Right lobe of liver (tissue), 6 donors: ENCODE measurements at regions not wholly inside any gene's neighbourhood (a gene's known extent, or its start where the extent isn't known, plus 50 kb on each side); places are given as distances from the start of the nearest gene placed in this dataset.

ENCODE experiments used
- ATAC-seq, 4 donors: fragments of 200-7000 bp; cut with Tn5 transposase; one replicate each; pipeline ENCODE4 v1.9.1; 2020; ENCODE audit warnings: mild to moderate bottlenecking in 4 of 4, moderate library complexity in 4 of 4
- DNase-seq, 3 donors: peaks; one replicate each; pipeline ENCODE4 v3.0.0-alpha.2; 2020
- H3K27ac ChIP-seq, 3 donors: fragments of 200-600 bp; one replicate each; pipeline ENCODE4 v1.8.0; 2022
- H3K27me3 ChIP-seq, 2 donors: fragments of 200-600 bp; one replicate each; pipeline ENCODE4 v1.8.0; 2022
- H3K36me3 ChIP-seq, 4 donors: fragments of 200-600 bp; sonication (generic) in 1 of 4; one replicate each; pipeline versions ENCODE4 v1.5.1 to v1.8.0; 2017 to 2022; ENCODE audit warnings: control low read depth in 1 of 4
- H3K4me1 ChIP-seq, 4 donors: fragments of 200-600 bp; sonication (generic) in 1 of 4; one replicate each; pipeline versions ENCODE4 v1.5.1 to v1.8.0; 2017 to 2022; ENCODE audit warnings: control low read depth in 1 of 4
- H3K4me3 ChIP-seq, 3 donors: fragments of 200-600 bp; one replicate each; pipeline ENCODE4 v1.8.0; 2022
- H3K9me3 ChIP-seq, 4 donors: fragments of 200-600 bp; sonication (generic) in 1 of 4; one replicate each; pipeline versions ENCODE4 v1.5.1 to v1.8.0; 2017 to 2022; ENCODE audit warnings: control low read depth in 1 of 4
- POLR2A ChIP-seq: fragments of 450-650 bp; IDR thresholded peaks from one replicate; pipeline ENCODE4 v1.6.1; 2017; ENCODE audit warnings: antibody characterized with exemption, mild to moderate bottlenecking
- WGBS: methylation state at CpG from one replicate; pipeline ENCODE4 v1.1.6; 2018; ENCODE audit warnings: low coverage, low lambda C conversion rate; ENCODE audit not compliant: insufficient coverage; ENCODE audit errors: missing lambda C conversion rate; 5-methylcytosine and 5-hydroxymethylcytosine counted together
- intact Hi-C, 2 donors: fragments of 100-400 bp; cut with DNase I; formaldehyde crosslinking; loops; one replicate each; pipeline versions ENCODE4 v1.11.2 to v1.14.1; 2022
- TF ChIP-seq, protein P1 (sequence below), 4 donors: fragments of 200-600 bp in 3 of 4; fragments of 450-650 bp in 1 of 4; IDR thresholded peaks; one replicate each; pipeline versions ENCODE4 v1.5.1 to v1.8.0; 2016 to 2022; ENCODE audit warnings: antibody characterized with exemption in 4 of 4, mild to moderate bottlenecking in 2 of 4
- donor health status: DM: no; HTN: yes; CAD: no.
- donor health status: DM: no; HTN: no; CAD: no.
- donor health status: DM: no; HTN: no; CAD: no.
- donor health status: DM: no; HTN: yes; CAD: no.
- donor health status: DM: no; HTN: yes; CAD: no.

DNA sequence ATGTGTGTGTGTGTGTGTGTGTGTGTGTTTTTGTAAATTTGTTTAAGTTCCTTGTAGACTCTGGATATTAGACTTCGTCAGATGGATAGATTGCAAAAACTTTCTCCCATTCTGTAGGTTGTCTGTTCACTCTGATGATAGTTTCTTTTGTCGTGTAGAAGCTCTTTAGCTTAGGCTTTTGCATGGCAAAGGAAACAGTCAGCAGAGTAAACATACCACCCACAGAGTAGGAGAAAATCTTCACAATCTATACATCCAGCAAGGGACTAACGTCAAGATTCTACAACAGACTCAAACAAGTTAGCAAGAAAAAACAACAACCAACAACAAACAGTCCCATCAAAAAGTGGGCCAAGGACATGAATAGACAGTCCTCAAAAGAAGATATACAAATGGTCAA, 336.7 kb upstream of the ATP5MC3 start:
- Histone ChIP-seq H3K9me3 (no peaks in the 10 kb centered on the region), H3K4me1 (no peaks in the 10 kb centered on the region), H3K27me3 (no peaks in the 10 kb centered on the region), H3K27ac (no peak overlapping the region), H3K36me3 (no peaks in the 10 kb centered on the region), H3K4me3 (no peak overlapping the region)
- DNase-seq (no peak), ATAC-seq (no peak)
- TF ChIP-seq, protein P1, sequence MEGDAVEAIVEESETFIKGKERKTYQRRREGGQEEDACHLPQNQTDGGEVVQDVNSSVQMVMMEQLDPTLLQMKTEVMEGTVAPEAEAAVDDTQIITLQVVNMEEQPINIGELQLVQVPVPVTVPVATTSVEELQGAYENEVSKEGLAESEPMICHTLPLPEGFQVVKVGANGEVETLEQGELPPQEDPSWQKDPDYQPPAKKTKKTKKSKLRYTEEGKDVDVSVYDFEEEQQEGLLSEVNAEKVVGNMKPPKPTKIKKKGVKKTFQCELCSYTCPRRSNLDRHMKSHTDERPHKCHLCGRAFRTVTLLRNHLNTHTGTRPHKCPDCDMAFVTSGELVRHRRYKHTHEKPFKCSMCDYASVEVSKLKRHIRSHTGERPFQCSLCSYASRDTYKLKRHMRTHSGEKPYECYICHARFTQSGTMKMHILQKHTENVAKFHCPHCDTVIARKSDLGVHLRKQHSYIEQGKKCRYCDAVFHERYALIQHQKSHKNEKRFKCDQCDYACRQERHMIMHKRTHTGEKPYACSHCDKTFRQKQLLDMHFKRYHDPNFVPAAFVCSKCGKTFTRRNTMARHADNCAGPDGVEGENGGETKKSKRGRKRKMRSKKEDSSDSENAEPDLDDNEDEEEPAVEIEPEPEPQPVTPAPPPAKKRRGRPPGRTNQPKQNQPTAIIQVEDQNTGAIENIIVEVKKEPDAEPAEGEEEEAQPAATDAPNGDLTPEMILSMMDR (IDR thresholded peaks at IDR 0.05), result no peak
- TF ChIP-seq POLR2A, result no peak
- 25% methylated on average over 3 of the region's 3 CpGs for WGBS
- intact Hi-C loops, result no loop called here

DNA sequence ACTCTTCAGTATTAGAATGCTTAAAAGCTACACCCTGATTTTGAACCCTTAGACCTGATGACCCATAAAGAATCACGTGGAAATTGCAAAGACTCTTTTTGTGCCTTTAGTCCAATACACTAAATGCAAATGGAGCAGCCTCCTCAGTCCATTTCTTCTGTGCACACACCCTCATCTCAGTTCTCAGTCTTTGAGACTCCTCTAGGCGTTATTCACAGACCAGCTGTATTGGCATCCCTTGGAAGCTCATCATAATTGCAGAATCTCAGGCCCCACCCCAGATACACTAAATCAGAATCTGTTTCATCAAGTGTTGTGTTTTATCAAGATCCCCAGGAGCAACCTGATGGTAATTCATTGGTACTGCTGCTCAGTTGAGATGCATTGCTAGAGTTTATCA, 335.0 kb upstream of the ATP5MC3 start:
- no peak overlapping the region for H3K27ac ChIP-seq
- intact Hi-C loops, result no loop called here
- H3K4me3 ChIP-seq, result no peak overlapping the region
- TF ChIP-seq, protein P1 (IDR thresholded peaks at IDR 0.05), result no peak
- 34% methylated on average over 2 of the region's 2 CpGs for WGBS
- H3K4me1 ChIP-seq, result no peaks in the 10 kb centered on the region
- H3K36me3 ChIP-seq, result no peaks in the 10 kb centered on the region
- DNase-seq (no peak), ATAC-seq (no peak)
- no peaks in the 10 kb centered on the region for H3K9me3 ChIP-seq
- no peaks in the 10 kb centered on the region for H3K27me3 ChIP-seq

DNA sequence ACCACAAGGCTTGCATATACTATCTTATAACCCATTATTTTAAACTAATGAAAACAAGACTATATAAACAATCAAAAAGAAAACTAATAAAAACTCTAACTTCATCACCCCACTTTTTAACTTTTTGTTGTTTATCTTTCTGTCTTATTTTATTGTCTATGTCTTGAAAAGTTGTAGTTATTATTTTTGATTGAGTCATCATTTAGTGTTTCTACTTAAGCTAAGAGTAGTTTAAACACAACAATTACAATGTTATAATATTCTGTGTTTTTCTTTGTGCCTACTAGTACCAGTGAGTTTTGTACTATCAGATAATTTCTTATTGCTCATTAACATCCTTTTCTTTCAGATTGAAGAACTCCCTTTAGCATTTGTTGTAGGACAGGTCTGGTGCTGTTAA, 318.7 kb upstream of the ATP5MC3 start:
- no peak overlapping the region for H3K27ac ChIP-seq
- no peaks in the 10 kb centered on the region for H3K36me3 ChIP-seq
- H3K9me3 ChIP-seq, result peaks cover 0 to 7% (median 0%) of the 10 kb centered on the region in 4 donors
- no peaks in the 10 kb centered on the region for H3K27me3 ChIP-seq
- no peaks in the 10 kb centered on the region for H3K4me1 ChIP-seq
- DNase-seq (no peak), ATAC-seq (no peak)
- intact Hi-C loops, result no loop called here
- no peak overlapping the region for H3K4me3 ChIP-seq
- TF ChIP-seq POLR2A, result no peak
- TF ChIP-seq, protein P1 (IDR thresholded peaks at IDR 0.05), result no peak

DNA sequence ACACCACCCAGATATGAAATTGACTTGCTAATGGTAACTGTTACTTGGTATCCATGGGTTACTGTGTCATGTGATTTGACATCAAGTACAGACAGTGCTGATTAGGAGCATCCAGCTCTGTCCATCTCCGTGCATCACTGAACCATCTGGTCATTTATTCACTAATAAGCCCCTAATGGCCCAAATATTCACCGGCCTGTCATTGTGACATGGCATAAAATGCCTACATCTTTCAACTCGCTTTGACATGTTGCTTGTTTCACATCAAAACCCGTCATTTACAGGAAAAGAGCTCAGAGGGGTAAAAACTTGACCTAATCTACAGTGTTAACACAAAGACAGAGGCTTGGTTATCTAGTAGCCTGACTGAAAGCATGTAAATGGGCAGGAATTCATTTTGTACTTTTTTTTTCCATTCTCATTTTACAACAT, 308.9 kb upstream of the ATP5MC3 start:
- Histone ChIP-seq H3K9me3 (no peaks in the 10 kb centered on the region), H3K4me3 (no peak overlapping the region), H3K27ac (no peak overlapping the region), H3K4me1 (no peaks in the 10 kb centered on the region), H3K36me3 (no peaks in the 10 kb centered on the region), H3K27me3 (no peaks in the 10 kb centered on the region)
- DNase-seq (no peak), ATAC-seq (no peak)
- no peak for TF ChIP-seq POLR2A
- TF ChIP-seq, protein P1 (IDR thresholded peaks at IDR 0.05), result no peak
- intact Hi-C loops, result no loop called here
- WGBS, result 60% methylated on average over 4 of the region's 4 CpGs

DNA sequence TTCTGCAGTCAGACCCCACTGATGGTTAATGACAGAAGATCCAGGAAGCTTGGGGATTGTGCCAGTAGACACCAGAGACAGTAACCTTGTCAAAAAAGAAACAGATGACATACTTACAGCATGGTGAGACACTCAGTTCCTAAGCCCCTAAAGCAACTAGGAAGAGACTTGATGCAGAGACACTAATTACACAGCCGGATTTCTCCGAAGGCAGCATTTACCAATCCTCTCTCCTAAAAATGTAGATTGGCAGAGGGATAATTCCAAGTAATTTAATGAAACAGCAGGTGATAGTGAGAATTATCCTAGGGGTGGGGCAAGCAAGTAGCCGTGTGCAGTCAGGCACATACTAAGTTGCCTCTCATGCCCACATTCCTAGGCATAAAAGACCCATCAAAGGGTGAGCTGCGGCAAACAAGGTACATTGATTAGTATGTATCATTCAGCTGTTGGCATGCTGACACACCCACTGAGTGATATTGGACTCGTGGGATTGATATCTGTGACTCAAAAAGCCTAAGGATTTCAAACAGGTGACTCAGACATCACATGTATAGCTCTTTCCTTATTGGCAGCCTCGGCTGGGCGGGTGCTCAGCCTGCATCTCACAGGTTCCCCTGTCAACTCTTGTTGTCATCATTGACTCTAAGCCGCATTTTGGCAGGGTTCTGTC, 296.7 kb upstream of the ATP5MC3 start:
- TF ChIP-seq, protein P1 (IDR thresholded peaks at IDR 0.05), result no peak
- no peak for TF ChIP-seq POLR2A
- DNase-seq, result no peak

More for the DNA sequence above, 296.7 kb upstream of the ATP5MC3 start:
- no peaks in the 10 kb centered on the region for H3K9me3 ChIP-seq
- 52% methylated on average over 4 of the region's 8 CpGs for WGBS
- H3K36me3 ChIP-seq, result no peaks in the 10 kb centered on the region
- no peak overlapping the region for H3K27ac ChIP-seq
- H3K4me1 ChIP-seq, result no peaks in the 10 kb centered on the region
- no peak overlapping the region for H3K4me3 ChIP-seq
- ATAC-seq, result no peak
- intact Hi-C loops, result no loop called here
- H3K27me3 ChIP-seq, result no peaks in the 10 kb centered on the region
